HEK293 (cell line): ENCODE measurements at regions not wholly inside any gene's neighbourhood (a gene's known extent, or its start where the extent isn't known, plus 50 kb on each side); places are given as distances from the start of the nearest gene placed in this dataset.

Source experiments
- CTCF ChIA-PET: fragments of 350-600 bp; formaldehyde crosslinking; extraction: SDS; loops from one replicate; lab custom pipeline; 2021; ENCODE audit warnings: antibody characterized with exemption; lab: Yijun Ruan, JAX
- POLR2A ChIA-PET: fragments of 300-600 bp; formaldehyde crosslinking; extraction: SDS; loops from one replicate; lab custom pipeline; 2020; ENCODE audit warnings: antibody characterized with exemption, inconsistent platforms; lab: Yijun Ruan, JAX
- H3K27ac ChIP-seq: fragments of 200-500 bp; sonication (Bioruptor generic); 2 replicates; pipeline ENCODE4 v1.5.1; 2014; ENCODE audit warnings: low read depth, low read length, control low read depth, inconsistent platforms; ENCODE audit errors: extremely low read depth
- H3K36me3 ChIP-seq, 2 experiments: fragments of 200-500 bp in 1 of 2; sonication (Bioruptor generic) in 1 of 2; 1 replicate in 1 of 2; 2 replicates in 1 of 2; pipeline ENCODE4 v1.5.1; 2014 to 2017; ENCODE audit warnings: inconsistent platforms in 2 of 2, low read length in 2 of 2; ENCODE audit not compliant: control insufficient read depth in 2 of 2, insufficient read depth in 1 of 2
- H3K4me1 ChIP-seq: fragments of 200-500 bp; sonication (Bioruptor generic); 2 replicates; pipeline ENCODE4 v1.5.1; 2014; ENCODE audit warnings: mild to moderate bottlenecking, low read length, inconsistent platforms; ENCODE audit not compliant: control insufficient read depth, insufficient read depth
- H3K4me3 ChIP-seq: 2 replicates; pipeline ENCODE4 v1.5.1; 2011; ENCODE audit warnings: low read depth, mild to moderate bottlenecking, control low read depth, low read length, moderate library complexity
- H3K9me3 ChIP-seq: fragments of 200-500 bp; sonication (Bioruptor generic); 2 replicates; pipeline ENCODE4 v1.5.1; 2014; ENCODE audit warnings: low read depth, low read length, inconsistent platforms; ENCODE audit not compliant: control insufficient read depth, insufficient read depth
- PATZ1 ChIP-seq: fragments of 450-650 bp; formaldehyde crosslinking; IDR thresholded peaks from 2 replicates; pipeline ENCODE4 v1.5.1; 2016; ENCODE audit warnings: missing biosample characterization, missing genetic modification characterization
- SP7 ChIP-seq: fragments of 450-650 bp; formaldehyde crosslinking; IDR thresholded peaks from 2 replicates; pipeline ENCODE4 v1.5.1; 2016; ENCODE audit warnings: missing biosample characterization, missing genetic modification characterization
- TCF7L2 ChIP-seq: IDR thresholded peaks from 2 replicates; pipeline ENCODE4 v1.6.1; 2011; ENCODE audit warnings: low read depth, mild to moderate bottlenecking, inconsistent platforms, low read length, moderate library complexity, borderline replicate concordance
- WT1 ChIP-seq: fragments of 450-650 bp; formaldehyde crosslinking; IDR thresholded peaks from 2 replicates; pipeline ENCODE4 v1.5.1; 2016; ENCODE audit warnings: missing biosample characterization, missing genetic modification characterization
- ZBTB10 ChIP-seq: fragments of 450-650 bp; formaldehyde crosslinking; IDR thresholded peaks from 2 replicates; pipeline ENCODE4 v1.5.1; 2016; ENCODE audit warnings: missing biosample characterization, missing genetic modification characterization
- ZNF140 ChIP-seq: fragments of 450-650 bp; formaldehyde crosslinking; IDR thresholded peaks from 2 replicates; pipeline ENCODE4 v1.5.1; 2016; ENCODE audit warnings: missing biosample characterization, missing genetic modification characterization
- ZNF16 ChIP-seq: fragments of 450-650 bp; formaldehyde crosslinking; IDR thresholded peaks from 2 replicates; pipeline ENCODE4 v1.5.1; 2016; ENCODE audit warnings: low read depth, missing biosample characterization, missing genetic modification characterization
- ZNF266 ChIP-seq: fragments of 450-650 bp; formaldehyde crosslinking; IDR thresholded peaks from 2 replicates; pipeline ENCODE4 v1.5.1; 2016; ENCODE audit warnings: missing biosample characterization, missing genetic modification characterization, low read depth
- ZNF350 ChIP-seq: fragments of 450-650 bp; formaldehyde crosslinking; IDR thresholded peaks from 2 replicates; pipeline ENCODE4 v1.5.0; 2017; ENCODE audit warnings: missing biosample characterization, mild to moderate bottlenecking, missing genetic modification characterization
- ZNF394 ChIP-seq: fragments of 450-650 bp; formaldehyde crosslinking; IDR thresholded peaks from 2 replicates; pipeline ENCODE4 v1.5.1; 2016; ENCODE audit warnings: missing biosample characterization, missing genetic modification characterization, mild to moderate bottlenecking, moderate library complexity, borderline replicate concordance
- ZNF416 ChIP-seq: fragments of 450-650 bp; formaldehyde crosslinking; IDR thresholded peaks from 2 replicates; pipeline ENCODE4 v1.5.1; 2016; ENCODE audit warnings: missing biosample characterization, missing genetic modification characterization
- ZNF426 ChIP-seq: fragments of 450-650 bp; formaldehyde crosslinking; IDR thresholded peaks from 2 replicates; pipeline ENCODE4 v1.5.1; 2017; ENCODE audit warnings: missing biosample characterization, missing genetic modification characterization, mild to moderate bottlenecking, inconsistent platforms, moderate library complexity
- ZNF433 ChIP-seq: fragments of 450-650 bp; formaldehyde crosslinking; IDR thresholded peaks from 2 replicates; pipeline ENCODE4 v1.5.1; 2016; ENCODE audit warnings: missing biosample characterization, missing genetic modification characterization, low read depth
- ZNF449 ChIP-seq: fragments of 450-650 bp; formaldehyde crosslinking; IDR thresholded peaks from 2 replicates; pipeline ENCODE4 v1.5.1; 2017; ENCODE audit warnings: missing biosample characterization, mild to moderate bottlenecking, missing genetic modification characterization, moderate library complexity
- ZNF473 ChIP-seq: fragments of 450-650 bp; formaldehyde crosslinking; IDR thresholded peaks from 2 replicates; pipeline ENCODE4 v1.5.1; 2017; ENCODE audit warnings: missing biosample characterization, missing genetic modification characterization
- ZNF501 ChIP-seq: fragments of 450-650 bp; formaldehyde crosslinking; IDR thresholded peaks from 2 replicates; pipeline ENCODE4 v1.5.1; 2016; ENCODE audit warnings: missing biosample characterization, missing genetic modification characterization
- ZNF510 ChIP-seq: fragments of 450-650 bp; formaldehyde crosslinking; IDR thresholded peaks from 2 replicates; pipeline ENCODE4 v1.5.1; 2018; ENCODE audit warnings: mild to moderate bottlenecking, missing genetic modification characterization, missing biosample characterization; ENCODE audit not compliant: insufficient replicate concordance
- ZNF518A ChIP-seq: fragments of 450-650 bp; formaldehyde crosslinking; conservative IDR thresholded peaks from 2 replicates; pipeline ENCODE4 v1.5.1; 2016; ENCODE audit warnings: low read depth, missing biosample characterization, missing genetic modification characterization
- ZNF555 ChIP-seq: fragments of 450-650 bp; formaldehyde crosslinking; conservative IDR thresholded peaks from 2 replicates; pipeline ENCODE4 v1.5.1; 2017; ENCODE audit warnings: missing biosample characterization, mild to moderate bottlenecking, missing genetic modification characterization, inconsistent platforms
- ZNF623 ChIP-seq: fragments of 450-650 bp; formaldehyde crosslinking; IDR thresholded peaks from 2 replicates; pipeline ENCODE4 v1.5.1; 2016; ENCODE audit warnings: missing biosample characterization, missing genetic modification characterization
- ZNF664 ChIP-seq: fragments of 450-650 bp; formaldehyde crosslinking; IDR thresholded peaks from 2 replicates; pipeline ENCODE4 v1.5.1; 2016; ENCODE audit warnings: missing biosample characterization, missing genetic modification characterization
- ZNF677 ChIP-seq: fragments of 450-650 bp; IDR thresholded peaks from 2 replicates; pipeline ENCODE4 v1.5.0; 2018; ENCODE audit warnings: missing biosample characterization, mild to moderate bottlenecking, missing genetic modification characterization, moderate library complexity
- ZSCAN4 ChIP-seq: fragments of 450-650 bp; formaldehyde crosslinking; IDR thresholded peaks from 2 replicates; pipeline ENCODE4 v1.5.1; 2017; ENCODE audit warnings: missing biosample characterization, missing genetic modification characterization
- ZXDB ChIP-seq: fragments of 450-650 bp; formaldehyde crosslinking; IDR thresholded peaks from 2 replicates; pipeline ENCODE4 v1.5.1; 2016; ENCODE audit warnings: missing biosample characterization, missing genetic modification characterization

GRCh38 chr14:94833633-94834032, 63.7 kb upstream of the GSC start (continued):
- no peak for TF ChIP-seq ZNF394 (tag by site-specific recombination)
- no peak for TF ChIP-seq ZSCAN4 (tag by site-specific recombination)
- TF ChIP-seq ZNF555 (tag by site-specific recombination), result no peak
- no peak for TF ChIP-seq ZNF350 (tag by site-specific recombination)
- no peak for TF ChIP-seq ZBTB10 (tag by site-specific recombination)
- no peak for TF ChIP-seq SP7 (tag by site-specific recombination)
- TF ChIP-seq ZNF473 (tag by site-specific recombination), result no peak
- TF ChIP-seq, all 188 proteins: peak for 0

GRCh38 chr14:94831085-94831484, 61.2 kb upstream of the GSC start:
- H3K36me3 ChIP-seq, result no peaks in the 10 kb centered on the region
- ChIA-PET CTCF (no interaction called here), POLR2A (no interaction called here)
- H3K4me3 ChIP-seq, result no peak overlapping the region
- no peaks in the 10 kb centered on the region for H3K4me1 ChIP-seq
- no peak overlapping the region for H3K27ac ChIP-seq
- H3K9me3 ChIP-seq, result no peaks in the 10 kb centered on the region
- TF ChIP-seq WT1 (tag by site-specific recombination) (no peak), ZNF16 (tag by site-specific recombination) (no peak), ZNF140 (tag by site-specific recombination) (peak; percentile 47; the same call in 1 of the 2 replicates), ZNF677 (tag by site-specific recombination) (no peak), ZNF501 (tag by site-specific recombination) (no peak), ZNF266 (peak; percentile 57), ZNF623 (tag by site-specific recombination) (peak; percentile 38), PATZ1 (tag by site-specific recombination) (no peak), ZNF518A (peak; percentile 72), ZNF449 (tag by site-specific recombination) (no peak), ZNF394 (tag by site-specific recombination) (peak; percentile 74; the same call in 1 of the 2 replicates), ZNF664 (tag by site-specific recombination) (0 out of 2 replicates have a peak, but pooled peaks have one; percentile 18), ZNF433 (0 out of 2 replicates have a peak, but pooled peaks have one; percentile 21), ZXDB (tag by site-specific recombination) (0 out of 2 replicates have a peak, but pooled peaks have one; percentile 22), ZNF426 (tag by site-specific recombination) (peak; percentile 71), ZNF555 (tag by site-specific recombination) (peak; percentile 53), ZNF510 (tag by site-specific recombination) (peak; percentile 28), TCF7L2 (no peak), ZNF416 (tag by site-specific recombination) (no peak)
